Neural cell (in vitro differentiated cells): ENCODE measurements at regions not wholly inside any gene's neighbourhood (a gene's known extent, or its start where the extent isn't known, plus 50 kb on each side); places are given as distances from the start of the nearest gene placed in this dataset.

Source experiments
- H2AFZ ChIP-seq: fragments of 200-600, 300-800 bp; sonication (generic), shearing (Covaris generic); 2 replicates; pipeline ENCODE4 v1.6.0; 2014; ENCODE audit warnings: low read depth, mild to moderate bottlenecking, antibody characterized with exemption, low read length, moderate library complexity
- H3F3A ChIP-seq: fragments of 200-600 bp; shearing (Covaris generic); 2 replicates; pipeline ENCODE4 v1.6.1; 2016; ENCODE audit warnings: mild to moderate bottlenecking, moderate library complexity, mixed read lengths, antibody characterized with exemption, low read length; ENCODE audit not compliant: insufficient read depth, poor library complexity, severe bottlenecking
- H3K27ac ChIP-seq: fragments of 200-600, 300-800 bp; sonication (generic), shearing (Covaris generic); 2 replicates; pipeline ENCODE4 v1.5.1; 2014; ENCODE audit warnings: mild to moderate bottlenecking, low read length, moderate library complexity
- H3K27me3 ChIP-seq: fragments of 300-800, 200-600 bp; sonication (generic), shearing (Covaris generic); 2 replicates; pipeline ENCODE4 v1.6.0; 2014; ENCODE audit warnings: mild to moderate bottlenecking, low read depth, low read length, moderate library complexity; ENCODE audit not compliant: insufficient read depth
- H3K36me3 ChIP-seq: fragments of 300-800, 200-600 bp; sonication (generic), shearing (Covaris generic); 2 replicates; pipeline ENCODE4 v1.5.1; 2014; ENCODE audit warnings: mild to moderate bottlenecking, antibody characterized with exemption, low read length, moderate library complexity; ENCODE audit not compliant: insufficient read depth
- H3K4me2 ChIP-seq: fragments of 300-800, 200-600 bp; sonication (generic), shearing (Covaris generic); 2 replicates; pipeline ENCODE4 v1.6.0; 2014; ENCODE audit warnings: mild to moderate bottlenecking, low read length
- H3K4me3 ChIP-seq: fragments of 300-800, 200-600 bp; sonication (generic), shearing (Covaris generic); 2 replicates; pipeline ENCODE4 v1.5.1; 2014; ENCODE audit warnings: mild to moderate bottlenecking, low read length, moderate library complexity
- H3K79me2 ChIP-seq: fragments of 200-600 bp; shearing (Covaris generic); replicated peaks from 2 replicates; pipeline ENCODE4 v1.6.0; 2014; ENCODE audit warnings: mild to moderate bottlenecking, low read length, moderate library complexity; ENCODE audit not compliant: insufficient read depth
- H3K9ac ChIP-seq: fragments of 300-800, 200-600 bp; sonication (generic), shearing (Covaris generic); 2 replicates; pipeline ENCODE4 v1.6.1; 2016; ENCODE audit warnings: mild to moderate bottlenecking, low read length, mixed read lengths
- H3K9me2 ChIP-seq: fragments of 200-600 bp; shearing (Covaris generic); 2 replicates; pipeline ENCODE4 v1.6.1; 2016; ENCODE audit warnings: mild to moderate bottlenecking, low read length, mixed read lengths; ENCODE audit not compliant: insufficient read depth
- H3K9me3 ChIP-seq: fragments of 200-600, 300-800 bp; sonication (generic), shearing (Covaris generic); 2 replicates; pipeline ENCODE4 v1.6.1; 2016; ENCODE audit warnings: mild to moderate bottlenecking, mixed run types, low read length, moderate library complexity, mixed read lengths
- H4K20me1 ChIP-seq: fragments of 200-600 bp; shearing (Covaris generic); 2 replicates; pipeline ENCODE4 v1.6.1; 2016; ENCODE audit warnings: mild to moderate bottlenecking, mixed run types; ENCODE audit not compliant: insufficient read depth
- CTCF ChIP-seq: fragments of 450-650 bp; IDR thresholded peaks from 2 replicates; pipeline ENCODE4 v1.5.1; 2014; ENCODE audit warnings: antibody characterized with exemption, mild to moderate bottlenecking, moderate library complexity; ENCODE audit not compliant: poor library complexity, severe bottlenecking
- EP300 ChIP-seq: fragments of 450-650 bp; conservative IDR thresholded peaks from 2 replicates; pipeline ENCODE4 v1.6.1; 2014; ENCODE audit warnings: antibody characterized with exemption, mild to moderate bottlenecking, moderate library complexity; ENCODE audit not compliant: poor library complexity, severe bottlenecking
- EZH2 ChIP-seq: fragments of 200-600, 300-800 bp; shearing (Covaris generic), sonication (generic); IDR thresholded peaks from 2 replicates; pipeline ENCODE4 v1.6.1; 2014; ENCODE audit warnings: antibody characterized with exemption, low read length, borderline replicate concordance, mild to moderate bottlenecking; ENCODE audit not compliant: insufficient read depth, poor library complexity, severe bottlenecking
- MXI1 ChIP-seq: fragments of 450-650 bp; conservative IDR thresholded peaks from 2 replicates; pipeline ENCODE4 v1.6.1; 2014; ENCODE audit warnings: antibody characterized with exemption, mild to moderate bottlenecking; ENCODE audit not compliant: poor library complexity, severe bottlenecking
- POLR2AphosphoS5 ChIP-seq: IDR thresholded peaks from 2 replicates; pipeline ENCODE4 v1.6.1; 2012
- RAD21 ChIP-seq: fragments of 450-650 bp; conservative IDR thresholded peaks from 2 replicates; pipeline ENCODE4 v1.6.1; 2014; ENCODE audit warnings: antibody characterized with exemption, mild to moderate bottlenecking, moderate library complexity
- REST ChIP-seq: IDR thresholded peaks from 2 replicates; pipeline ENCODE4 v1.6.1; 2012; ENCODE audit warnings: borderline replicate concordance
- SMC3 ChIP-seq: fragments of 450-650 bp; conservative IDR thresholded peaks from 2 replicates; pipeline ENCODE4 v1.6.1; 2014; ENCODE audit warnings: antibody characterized with exemption, mild to moderate bottlenecking, moderate library complexity; ENCODE audit not compliant: poor library complexity
- TAF1 ChIP-seq: IDR thresholded peaks from 2 replicates; pipeline ENCODE4 v1.6.1; 2012; ENCODE audit warnings: low read depth

GRCh38 chr16:80084614-80085013 is 456.2 kb upstream of the DYNLRB2 start:
- H3K27ac ChIP-seq, result no peak overlapping the region
- no peaks in the 10 kb centered on the region for H3F3A ChIP-seq
- H4K20me1 ChIP-seq, result no peaks in the 10 kb centered on the region
- H2AFZ ChIP-seq, result no peak overlapping the region
- no peak overlapping the region for H3K4me3 ChIP-seq
- H3K79me2 ChIP-seq, result no peaks in the 10 kb centered on the region
- TF ChIP-seq CTCF, result no peak
- no peak for TF ChIP-seq MXI1
- TF ChIP-seq SMC3, result no peak
- H3K9ac ChIP-seq, result no peak overlapping the region
- no peak overlapping the region for H3K4me2 ChIP-seq
- H3K36me3 ChIP-seq, result no peaks in the 10 kb centered on the region
- no peaks in the 10 kb centered on the region for H3K27me3 ChIP-seq
- H3K9me3 ChIP-seq, result no peaks in the 10 kb centered on the region
- no peaks in the 10 kb centered on the region for H3K9me2 ChIP-seq

GRCh38 chr16:80084163-80084562 is 456.6 kb upstream of the DYNLRB2 start:
- Histone ChIP-seq H3K36me3 (no peaks in the 10 kb centered on the region), H3K9me3 (no peaks in the 10 kb centered on the region), H3K4me2 (no peak overlapping the region), H3K79me2 (no peaks in the 10 kb centered on the region), H3K9me2 (no peaks in the 10 kb centered on the region), H4K20me1 (no peaks in the 10 kb centered on the region), H3F3A (no peaks in the 10 kb centered on the region), H2AFZ (no peak overlapping the region), H3K9ac (no peak overlapping the region), H3K27ac (no peak overlapping the region), H3K27me3 (no peaks in the 10 kb centered on the region), H3K4me3 (no peak overlapping the region)
- TF ChIP-seq EP300, result no peak
- TF ChIP-seq REST, result no peak
- no peak for TF ChIP-seq RAD21
- no peak for TF ChIP-seq CTCF
- TF ChIP-seq MXI1, result no peak
- no peak for TF ChIP-seq SMC3
- TF ChIP-seq TAF1, result no peak
- no peak for TF ChIP-seq POLR2AphosphoS5
- TF ChIP-seq EZH2, result no peak
